Activated CD4-positive, alpha-beta T cell treated with anti-CD3 and anti-CD28 coated beads, Interleukin-2, amount 50 U/mL, for 1 hour (primary cell): ENCODE measurements at regions not wholly inside any gene's neighbourhood (a gene's known extent, or its start where the extent isn't known, plus 50 kb on each side); places are given as distances from the start of the nearest gene placed in this dataset.
A peak's percentile ranks its signal among the peaks of the same experiment; 100 is the strongest.

Source experiments
- DNase-seq: peaks from one replicate; pipeline ENCODE4 v3.0.0-alpha.2; 2020

DNA sequence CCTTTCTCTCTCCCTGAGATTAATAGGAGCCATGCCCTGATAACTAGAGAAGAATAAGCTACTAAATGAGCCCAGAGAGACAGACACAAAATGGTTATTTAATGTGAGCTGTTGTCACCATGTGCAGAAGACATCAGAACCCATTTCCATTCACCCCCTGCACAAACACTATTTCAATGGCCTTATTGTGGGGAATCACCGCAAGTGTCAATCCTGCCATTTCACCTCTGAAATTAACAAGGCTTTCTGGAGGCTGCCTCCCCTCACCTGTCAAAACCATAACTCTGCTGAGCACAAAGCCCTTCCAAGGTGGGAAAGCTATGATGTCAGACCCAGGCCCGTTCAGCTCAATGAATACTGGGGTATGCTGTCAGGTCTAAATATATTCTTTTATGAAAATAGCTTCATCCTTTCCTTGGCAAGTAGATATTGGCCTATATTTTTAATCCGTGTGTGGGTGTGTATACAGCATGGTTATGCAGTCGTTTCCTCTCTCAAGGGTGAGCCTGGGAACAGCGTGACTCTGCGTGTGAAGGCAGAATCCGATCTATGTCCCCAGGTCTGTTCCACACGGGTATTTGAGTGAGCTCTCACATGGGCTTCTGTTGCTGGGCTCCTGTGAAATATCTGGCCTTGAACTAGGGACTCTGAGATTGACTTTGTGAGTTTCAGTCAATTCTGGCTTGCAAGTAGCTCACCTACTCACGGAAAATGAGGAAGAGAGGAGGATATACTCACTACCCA, 266.3 kb downstream of the FBXW7 start:
- DNase-seq: no peak

DNA sequence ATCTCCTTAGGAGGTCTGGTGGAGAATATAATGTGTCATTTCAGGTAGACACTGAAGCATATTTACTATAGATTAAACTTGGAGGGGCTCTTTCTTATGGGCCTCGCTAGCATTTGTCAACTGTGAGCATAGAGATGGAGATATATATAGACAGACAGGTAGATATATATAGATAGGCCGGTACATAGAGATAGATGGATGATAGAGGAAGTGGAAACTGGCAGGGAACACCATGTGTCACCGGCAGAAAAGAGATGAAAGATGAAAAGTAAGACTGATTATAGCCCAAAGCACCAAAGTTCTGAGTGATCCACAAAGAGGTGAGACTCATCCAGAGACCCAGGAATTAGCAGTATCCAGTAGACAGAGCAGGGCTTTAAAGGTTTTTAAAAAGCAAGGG, 268.1 kb downstream of the FBXW7 start:
- no peak for DNase-seq

DNA sequence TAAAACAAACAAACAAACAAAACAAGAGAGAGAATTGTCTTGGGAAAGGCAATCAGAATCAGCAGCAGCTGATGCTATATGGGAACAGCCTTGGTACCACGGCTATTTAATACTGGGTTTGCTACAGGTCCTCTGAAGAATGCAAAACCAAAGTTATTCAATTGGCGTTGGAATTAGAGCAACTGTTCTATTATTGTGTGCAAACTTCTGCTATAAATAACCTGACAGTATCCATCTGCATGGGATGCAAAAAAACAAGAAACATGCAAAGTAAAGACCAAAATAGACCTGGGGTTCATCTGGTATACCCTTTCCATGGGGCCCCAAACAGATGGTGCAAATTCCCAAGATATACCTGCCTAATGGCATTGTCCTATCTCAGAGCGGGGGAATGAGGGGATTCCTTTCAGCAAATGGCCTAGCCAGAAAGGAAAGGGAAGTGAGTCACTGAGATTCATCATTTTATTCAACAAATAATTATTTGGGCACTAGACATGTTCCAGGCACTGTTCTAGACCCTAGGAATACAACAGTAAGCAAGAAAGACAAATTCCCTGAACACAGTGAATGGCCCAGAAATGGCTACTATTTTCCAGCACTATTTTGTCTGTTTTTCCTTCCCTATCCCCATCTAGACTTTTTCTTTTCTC, 268.9 kb downstream of the FBXW7 start:
- no peak for DNase-seq

DNA sequence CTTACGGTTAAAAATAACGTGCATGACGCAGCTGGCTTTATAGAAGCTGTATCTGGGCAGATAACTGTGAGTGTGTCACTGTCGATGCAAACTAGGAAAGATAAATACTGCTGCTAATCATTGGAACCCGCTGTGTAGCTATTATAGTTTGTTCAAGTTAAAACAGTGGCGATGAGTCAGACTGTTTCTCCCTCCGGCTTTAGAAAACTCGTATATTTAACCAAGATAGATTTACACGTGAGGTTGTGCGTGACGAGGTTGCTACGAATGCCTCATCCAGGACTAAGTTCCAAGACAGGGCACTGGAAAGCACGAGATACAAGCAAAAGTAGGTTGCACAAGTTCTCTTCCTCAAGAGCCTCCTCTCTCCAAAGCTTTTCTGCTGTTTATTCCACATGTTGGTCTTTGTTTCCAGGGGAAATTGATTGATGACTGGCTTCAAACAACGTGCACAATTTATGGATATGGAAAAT, 270.7 kb downstream of the FBXW7 start:
- DNase-seq: no peak

DNA sequence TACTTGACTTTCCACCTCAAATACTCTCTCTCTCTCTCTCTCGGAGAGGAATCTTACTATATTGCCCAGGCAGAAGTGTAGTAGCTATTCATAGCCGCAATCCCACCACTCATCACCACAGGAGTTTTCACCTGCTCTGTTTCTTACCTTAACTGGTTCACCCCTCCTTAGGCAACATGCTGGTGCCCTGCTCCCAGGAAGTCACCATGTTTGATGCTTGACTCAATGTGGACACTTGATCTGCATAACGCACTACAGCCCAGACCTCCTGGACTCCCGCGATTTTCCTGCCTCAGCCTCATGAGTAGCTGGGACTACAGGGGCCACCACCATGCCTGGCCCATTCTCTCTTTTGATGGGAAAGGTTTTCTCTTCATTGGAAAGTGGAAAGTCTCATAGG, 271.8 kb downstream of the FBXW7 start:
- no peak for DNase-seq

DNA sequence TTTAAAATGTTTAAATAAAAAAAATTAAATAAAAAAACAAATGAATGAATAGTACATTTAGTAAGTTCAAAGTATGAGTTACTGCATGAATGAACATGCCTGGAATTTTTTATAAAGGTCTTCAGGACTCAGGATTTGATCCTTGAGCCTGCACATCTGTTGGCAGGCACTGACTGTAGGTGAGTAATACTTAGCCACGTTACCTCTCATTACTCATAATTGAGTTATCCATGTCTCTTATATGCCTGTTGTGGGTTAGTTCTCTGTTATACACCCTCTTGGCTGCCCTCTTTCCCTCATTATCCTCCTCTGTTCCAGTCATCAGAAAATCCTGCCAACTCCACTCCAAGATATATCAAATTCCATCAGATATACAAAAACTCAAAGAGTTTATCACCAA, 276.0 kb downstream of the FBXW7 start:
- DNase-seq: no peak

DNA sequence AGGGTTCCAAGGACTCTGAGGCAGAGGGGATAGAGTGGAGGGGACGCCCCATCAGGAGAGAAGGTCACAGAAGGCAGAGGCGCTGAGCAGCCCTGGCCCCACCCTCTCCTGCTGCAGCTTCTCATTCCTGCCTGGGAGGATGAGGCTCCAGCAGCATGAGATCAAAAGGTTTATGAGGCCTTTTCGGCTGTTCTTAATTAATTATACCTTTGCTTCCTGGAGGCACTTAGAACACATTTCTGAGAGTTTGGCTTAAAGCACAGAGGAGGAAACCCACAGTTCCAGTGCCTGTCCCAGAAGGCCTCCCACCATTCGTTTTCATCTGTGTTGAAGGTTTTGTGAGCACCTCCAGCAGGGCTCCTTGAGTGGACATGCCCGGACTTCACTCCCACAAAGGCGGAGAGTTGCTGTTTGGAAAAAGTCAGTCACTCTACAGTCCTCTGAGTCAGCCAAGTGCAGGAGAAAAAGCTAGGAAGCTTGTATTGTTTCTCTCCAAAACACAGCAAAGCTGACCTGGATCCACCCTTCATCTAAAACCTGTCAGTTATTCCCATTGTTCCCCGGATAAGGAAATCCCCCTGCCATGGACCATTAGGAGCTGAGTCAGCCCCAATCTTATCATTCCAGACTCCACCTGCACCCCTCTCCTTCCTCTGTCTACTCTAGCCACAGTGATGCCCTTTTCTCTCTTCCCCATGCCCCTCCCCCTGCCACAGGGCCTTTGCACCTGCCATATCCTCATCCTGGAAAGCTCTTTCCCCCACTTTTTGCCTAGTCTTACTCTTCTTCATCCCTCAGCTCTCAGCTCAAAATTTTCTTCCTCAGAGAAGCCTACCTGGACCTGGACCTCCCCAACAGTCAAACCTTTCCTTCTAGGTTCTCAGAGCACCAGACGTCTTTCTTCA, 276.8 kb downstream of the FBXW7 start:
- DNase-seq: no peak

DNA sequence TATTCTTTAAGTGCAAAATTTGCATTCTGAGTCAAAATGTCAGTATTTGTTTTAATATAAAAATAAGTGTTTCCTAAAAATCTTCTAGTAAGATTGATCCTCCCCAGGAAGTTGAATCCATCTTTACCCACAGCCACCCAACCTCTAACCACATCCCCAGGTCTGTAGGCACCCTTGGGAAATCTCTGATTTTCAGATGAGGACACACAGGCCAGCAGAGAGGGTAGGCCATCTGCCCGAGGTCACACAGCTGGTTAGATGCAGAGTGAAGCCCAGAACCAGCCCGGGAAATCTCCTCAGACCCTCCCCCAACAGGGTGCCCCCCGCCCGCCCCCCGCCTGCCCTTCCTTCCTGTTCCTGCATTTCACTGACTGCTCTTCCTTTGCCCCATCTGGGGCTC, 277.5 kb downstream of the FBXW7 start:
- DNase-seq: no peak

DNA sequence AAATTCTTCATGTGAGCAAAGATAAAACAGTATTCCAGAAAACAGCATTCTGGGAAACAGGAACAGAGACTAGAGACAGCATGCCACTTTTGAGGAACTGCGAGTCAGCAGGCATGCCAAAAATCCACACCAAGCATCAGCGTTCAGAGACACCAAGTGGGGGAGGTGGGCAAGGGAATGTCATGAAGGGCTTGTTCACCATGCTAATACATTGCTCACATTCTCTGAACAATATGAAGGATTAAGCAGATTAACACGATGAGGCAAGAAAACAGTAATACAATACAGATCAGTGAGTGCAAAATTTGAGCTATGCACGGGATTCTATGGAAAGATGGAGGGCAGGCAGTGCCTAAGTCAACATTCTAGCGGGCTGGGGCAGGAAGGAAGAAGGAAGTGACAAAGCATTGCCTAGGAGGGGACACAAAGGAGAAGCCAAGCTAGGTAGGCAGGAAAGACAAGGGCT, 278.3 kb downstream of the FBXW7 start:
- DNase-seq: no peak

DNA sequence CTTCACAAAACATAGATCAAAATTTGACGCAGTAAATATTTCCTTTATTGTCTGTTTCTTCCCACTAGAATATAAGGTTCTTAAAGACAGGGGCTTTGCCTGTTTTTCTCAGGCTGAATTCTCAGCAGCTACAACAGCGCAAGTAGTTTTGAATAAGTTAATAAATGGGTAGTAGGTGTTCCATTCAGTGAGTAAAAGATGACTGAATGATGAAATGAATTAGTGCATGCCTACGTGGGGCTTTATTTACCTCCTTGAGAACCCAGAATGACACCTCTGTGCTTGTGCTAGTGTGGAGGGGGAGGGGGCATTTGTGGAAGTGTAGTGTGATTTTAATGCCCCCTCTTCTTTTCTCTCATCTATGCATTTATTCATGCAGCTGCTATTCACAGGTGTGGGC, 278.9 kb downstream of the FBXW7 start:
- DNase-seq: no peak

DNA sequence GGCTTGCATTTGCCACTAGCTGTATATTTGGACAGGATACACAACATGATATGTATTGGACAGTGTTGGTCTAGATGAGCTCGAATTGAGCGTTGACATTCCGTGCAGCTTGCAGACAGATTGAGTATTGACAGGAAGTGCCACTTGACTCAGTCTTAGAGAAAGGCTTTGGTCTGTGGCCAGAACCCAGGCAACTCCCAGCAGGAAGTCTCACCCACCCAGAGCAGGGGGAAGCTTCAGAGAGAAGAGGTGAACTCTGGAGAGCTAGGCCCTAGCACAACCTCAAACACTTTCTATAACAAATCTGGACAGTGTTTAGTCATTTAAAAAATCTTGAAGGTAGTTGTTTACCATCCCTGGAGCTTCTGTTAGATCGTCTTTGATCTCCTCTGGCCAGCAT, 280.5 kb downstream of the FBXW7 start:
- peak; percentile 46 for DNase-seq

DNA sequence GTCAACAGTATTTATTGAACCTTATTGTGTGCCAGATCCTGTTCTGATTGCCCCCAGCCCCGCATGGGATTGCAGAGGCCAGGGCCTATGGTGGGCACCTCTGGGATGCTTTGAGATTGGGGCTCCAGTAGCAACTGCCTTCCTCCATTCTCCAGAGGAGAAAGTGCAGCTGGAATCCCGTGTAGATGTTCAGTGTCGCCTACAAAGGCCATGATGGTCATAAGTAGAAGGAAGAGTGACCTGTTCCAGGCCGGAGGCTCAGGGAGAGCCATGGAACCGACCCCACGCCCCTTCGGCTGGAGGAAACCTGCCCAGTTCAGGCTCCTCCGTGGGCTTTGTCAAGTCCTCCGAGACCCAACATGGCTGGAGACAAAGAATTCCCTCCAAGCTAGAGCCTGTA, 287.5 kb downstream of the FBXW7 start:
- DNase-seq: no peak

DNA sequence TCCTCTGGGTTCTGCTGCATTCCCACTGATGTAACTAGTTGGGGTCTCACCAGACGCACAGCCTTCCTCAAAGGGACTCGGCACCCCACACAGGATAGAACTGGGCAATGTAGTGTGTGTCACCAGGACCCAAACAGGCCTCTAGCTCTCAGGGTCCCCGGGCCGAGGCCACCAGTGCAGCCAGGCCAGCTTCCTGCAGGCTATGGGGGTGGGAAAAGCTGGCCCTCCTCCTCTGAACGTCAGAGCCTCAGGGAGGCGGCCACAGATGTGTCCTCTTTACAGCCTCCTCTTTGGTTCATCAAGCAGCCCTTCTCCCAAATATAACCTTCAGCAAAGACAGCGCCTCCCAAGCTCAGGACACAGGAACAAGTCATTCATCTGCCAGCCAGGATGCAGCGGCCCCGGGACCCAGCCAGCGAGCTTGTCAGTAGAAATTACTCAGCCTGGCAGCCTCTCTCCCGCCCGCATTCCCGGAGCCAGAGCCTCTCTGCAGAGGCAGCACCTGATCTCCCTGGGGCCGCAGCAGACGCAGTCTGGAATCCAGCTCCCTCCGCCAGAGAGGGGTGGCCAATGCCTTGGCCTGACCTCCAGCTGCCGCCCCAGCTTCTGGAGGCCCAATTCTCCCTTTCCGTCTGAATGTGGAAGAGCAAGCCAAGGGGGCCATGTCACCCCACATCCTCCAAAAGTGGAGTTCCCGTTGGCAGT, 288.5 kb downstream of the FBXW7 start:
- no peak for DNase-seq

DNA sequence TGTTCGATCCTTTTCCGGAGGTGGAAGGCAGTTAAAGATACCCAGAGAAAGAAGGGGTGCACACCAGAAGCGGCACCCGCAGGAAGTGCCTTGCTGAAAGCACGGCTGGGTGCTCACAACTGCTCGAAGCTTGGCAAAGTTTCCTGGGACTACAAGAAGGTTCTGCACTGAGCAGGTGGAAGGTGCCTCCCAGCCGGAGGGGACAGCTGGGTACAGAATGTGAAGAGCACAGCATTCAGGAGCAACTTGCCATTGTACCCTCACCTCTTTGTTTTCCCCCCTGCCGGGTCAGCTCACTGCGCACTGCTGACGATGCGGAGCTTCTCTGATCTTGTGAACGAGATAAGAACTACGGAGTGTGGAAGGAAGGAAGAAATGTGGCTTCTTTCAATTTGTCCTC, 289.2 kb downstream of the FBXW7 start:
- DNase-seq: peak; percentile 2

DNA sequence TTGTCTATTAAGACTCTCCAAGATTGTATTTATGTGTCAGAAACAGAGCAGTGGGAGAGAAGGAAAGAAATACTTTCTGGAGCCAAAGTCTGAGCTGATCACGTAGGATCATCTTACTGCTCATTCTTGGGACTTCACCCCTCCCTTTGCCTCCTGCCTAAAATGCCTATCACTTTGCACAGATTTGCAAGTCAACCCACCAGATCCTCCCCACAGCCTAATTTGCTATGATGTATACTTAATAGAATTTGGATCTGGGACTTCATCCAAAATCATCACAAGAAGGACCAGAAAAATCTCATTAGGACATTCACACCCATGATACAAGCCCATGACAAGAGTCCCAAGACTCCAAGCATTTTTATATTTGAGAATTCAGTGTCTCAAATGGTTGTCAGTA, 290.2 kb downstream of the FBXW7 start:
- DNase-seq: no peak

DNA sequence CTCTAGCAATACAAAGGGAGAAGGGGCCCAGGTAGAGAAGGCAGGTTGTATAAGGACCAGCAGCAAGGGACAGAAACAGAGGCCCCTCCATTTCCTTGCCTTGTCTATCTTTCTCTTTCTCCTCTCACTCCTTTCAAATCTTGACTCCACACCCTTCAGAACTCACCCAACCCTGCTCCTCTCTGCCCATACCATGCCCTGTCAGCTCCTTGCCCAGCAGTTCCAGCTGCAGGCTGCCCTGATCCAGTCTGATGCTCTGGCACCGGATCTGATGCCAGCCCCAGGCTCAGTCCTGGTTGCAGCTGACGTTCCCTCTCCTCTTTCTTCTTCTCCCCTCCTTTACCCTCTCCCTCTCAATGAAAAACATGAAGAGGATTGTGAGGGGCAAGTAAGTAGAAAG, 291.2 kb downstream of the FBXW7 start:
- no peak for DNase-seq

DNA sequence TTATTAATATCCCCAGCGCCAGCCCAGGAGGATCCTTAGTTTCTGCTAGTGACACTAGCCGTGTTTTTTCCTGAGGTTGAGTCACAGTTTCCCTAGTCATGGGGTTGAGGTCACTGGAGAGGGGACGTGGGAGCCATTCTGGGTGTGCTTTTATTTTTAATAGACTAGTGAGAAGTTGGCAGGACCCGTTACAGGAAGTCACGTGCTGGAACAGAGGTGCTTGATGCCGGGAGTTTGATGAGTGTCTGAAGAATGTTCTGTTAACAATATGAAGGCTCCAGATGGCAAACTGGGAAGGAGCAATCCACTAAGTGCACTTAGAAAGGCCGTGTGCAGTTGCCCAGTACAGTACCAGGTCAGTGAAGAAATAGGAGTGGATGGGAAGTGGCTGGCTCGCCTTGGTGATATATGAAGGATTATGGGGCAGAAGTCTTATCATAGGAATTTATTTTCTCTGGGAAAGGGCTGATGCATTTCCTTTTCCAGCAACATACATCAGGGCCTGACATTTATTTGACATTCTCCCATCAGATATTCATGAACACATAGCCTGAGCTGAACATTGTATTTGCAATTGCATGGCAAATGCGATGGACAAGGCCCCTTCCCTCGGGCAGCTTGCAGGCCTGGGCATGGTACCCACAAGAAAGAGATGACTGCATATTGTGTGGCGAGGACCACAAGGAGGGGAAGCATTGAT, 291.8 kb downstream of the FBXW7 start:
- no peak for DNase-seq

DNA sequence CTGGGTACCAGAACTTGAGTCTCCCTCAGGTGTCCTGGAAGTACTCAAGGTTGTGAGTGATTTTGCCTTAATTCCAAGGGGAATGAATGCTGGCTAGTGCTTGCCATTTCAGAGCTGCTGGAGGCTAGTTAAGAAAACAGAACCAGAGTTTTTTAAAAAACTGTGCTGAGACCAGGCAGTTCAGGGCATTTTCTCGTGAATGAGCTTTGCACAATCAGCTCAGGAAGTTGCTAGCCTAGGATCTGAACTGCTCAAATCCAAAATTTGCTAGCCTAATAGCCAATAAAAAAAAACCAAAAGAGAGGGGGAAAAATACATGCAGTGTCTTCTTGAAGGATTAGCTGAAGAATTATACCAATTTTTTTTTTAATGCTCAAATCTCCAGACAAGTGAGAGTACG, 292.7 kb downstream of the FBXW7 start:
- no peak for DNase-seq

DNA sequence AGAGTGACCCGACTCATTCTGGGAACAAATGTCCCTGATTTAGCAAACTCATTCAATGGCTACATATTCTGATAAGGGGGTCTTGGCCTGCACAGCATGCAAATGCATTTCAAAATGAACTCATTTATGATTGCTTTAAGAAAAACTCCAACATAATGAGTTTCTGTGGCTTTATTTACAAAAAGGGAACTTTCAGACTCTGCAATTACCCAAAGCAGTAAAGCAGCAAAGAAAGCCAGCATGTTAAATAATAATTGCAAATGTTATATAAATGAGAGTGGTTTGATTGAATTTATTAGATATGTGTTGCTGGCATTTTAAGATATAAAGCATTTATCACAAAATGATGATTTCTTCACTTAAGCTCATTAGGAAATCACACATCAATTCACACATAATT, 295.7 kb downstream of the FBXW7 start:
- DNase-seq: no peak

DNA sequence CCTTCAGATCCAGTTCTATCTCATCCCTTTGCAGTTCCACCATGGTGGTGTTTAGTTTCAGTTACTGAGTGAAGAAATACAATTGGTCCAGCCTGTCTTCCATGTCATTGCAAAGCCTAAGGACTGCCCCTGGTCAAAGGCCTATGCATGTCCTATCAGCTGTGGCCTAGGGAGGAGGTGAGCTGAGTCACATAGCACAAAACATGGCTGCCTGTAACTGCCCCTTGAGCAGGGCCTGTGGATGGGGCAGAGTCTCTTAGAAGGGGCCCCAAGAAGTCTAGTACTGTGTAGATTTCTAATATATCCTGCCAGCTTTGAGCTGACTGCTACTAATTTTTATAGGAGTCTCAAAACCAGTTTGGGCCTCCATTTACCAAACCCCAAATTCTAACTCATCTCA, 296.7 kb downstream of the FBXW7 start:
- DNase-seq: no peak

DNA sequence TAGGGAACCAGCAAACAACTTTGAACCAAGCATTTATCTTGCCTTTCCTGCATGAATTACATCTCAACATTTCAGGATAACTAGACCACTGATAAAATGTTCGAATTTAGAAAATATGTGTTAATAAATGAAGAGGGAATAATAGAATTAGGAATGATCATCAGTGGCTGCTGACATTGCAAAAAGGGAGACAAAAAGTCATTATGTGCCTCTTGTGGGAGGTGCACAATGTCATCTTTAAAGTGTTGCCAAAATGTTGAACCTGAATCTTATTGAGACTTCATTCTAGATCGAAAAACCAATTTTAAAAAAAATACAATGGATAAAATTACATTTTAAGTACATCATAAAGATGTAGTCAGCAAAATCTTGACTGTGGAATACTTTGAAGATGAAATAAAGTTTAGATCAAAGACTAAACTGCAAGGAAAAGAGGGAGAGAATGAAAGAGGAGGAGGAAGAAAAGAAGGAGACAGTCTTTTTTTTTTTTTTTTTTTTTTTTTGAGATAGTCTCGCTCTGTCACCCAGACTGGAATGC, 299.3 kb downstream of the FBXW7 start:
- no peak for DNase-seq

DNA sequence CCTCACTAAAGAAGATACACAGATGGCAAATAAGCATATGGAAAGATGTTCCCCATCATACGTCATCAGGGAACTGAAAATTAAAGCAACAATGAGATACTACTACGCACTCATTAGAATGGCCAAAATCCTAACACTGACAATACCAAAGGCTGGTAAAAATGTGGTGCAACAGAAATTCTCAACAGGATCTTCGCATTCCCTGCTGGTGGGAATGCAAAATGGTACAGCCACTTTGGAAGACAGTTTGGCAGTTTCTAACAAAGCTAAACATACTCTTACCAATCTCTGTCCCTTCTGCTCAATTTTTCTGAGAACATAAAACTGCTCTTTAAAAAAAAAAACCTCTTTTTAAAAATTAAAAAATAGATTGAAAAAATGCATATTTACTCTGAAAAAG, 300.2 kb downstream of the FBXW7 start:
- DNase-seq: no peak
